Spleen (tissue), 7 donors: ENCODE measurements at regions not wholly inside any gene's neighbourhood (a gene's known extent, or its start where the extent isn't known, plus 50 kb on each side); places are given as distances from the start of the nearest gene placed in this dataset.

Source experiments
- CTCF ChIP-seq, 11 experiments: fragments of 200-600 bp in 7 of 11; fragments of 450-650 bp in 4 of 11; sonication (generic) in 4 of 11; IDR thresholded peaks in 8 of 11; conservative IDR thresholded peaks in 3 of 11; 1 replicate in 7 of 11; 2 replicates in 4 of 11; pipeline versions ENCODE4 v1.4.0 to v1.8.0; 2016 to 2021; ENCODE audit warnings: antibody characterized with exemption in 11 of 11, inconsistent platforms in 4 of 11, mild to moderate bottlenecking in 1 of 11
- POLR2A ChIP-seq, 3 donors: fragments of 450-650 bp; IDR thresholded peaks; one replicate each; pipeline ENCODE4 v1.5.1; 2017; ENCODE audit warnings: antibody characterized with exemption in 3 of 3, mild to moderate bottlenecking in 1 of 3
- donor health status: DM: no; HTN: no; CAD: no; lungs with moderate emphysema.
- donor health status: DM: no; HTN: no; CAD: no.
- donor health status: DM: no; HTN: no; CAD: no.

DNA sequence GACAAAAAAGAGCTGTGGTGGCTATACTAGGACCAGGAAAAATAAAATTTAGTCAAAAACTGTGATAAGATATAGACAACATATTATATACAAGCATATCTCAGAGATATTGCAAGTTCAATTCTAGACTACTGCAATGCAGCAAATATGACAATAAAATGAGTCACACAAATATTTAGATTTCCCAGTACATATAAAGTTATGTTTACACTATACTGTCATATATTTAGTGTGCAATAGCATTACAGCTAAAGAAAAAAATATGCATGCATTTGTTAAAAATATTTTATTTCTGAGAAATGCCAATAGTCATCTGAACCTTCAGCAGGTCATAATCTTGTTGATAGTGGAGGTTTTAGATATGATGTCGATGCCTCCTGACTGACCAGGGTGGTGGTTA lies 72.1 kb downstream of the AKR1C4 start:
- TF ChIP-seq POLR2A (IDR thresholded peaks at IDR 0.05): no peak
- no peak for TF ChIP-seq CTCF (IDR thresholded peaks at IDR 0.05 in 8 of 11, conservative IDR thresholded peaks at IDR 0.05 in 3 of 11)
